ENCODE measurements at regions not wholly inside any gene's neighbourhood (a gene's known extent, or its start where the extent isn't known, plus 50 kb on each side); places are given as distances from the start of the nearest gene placed in this dataset.

DNA sequence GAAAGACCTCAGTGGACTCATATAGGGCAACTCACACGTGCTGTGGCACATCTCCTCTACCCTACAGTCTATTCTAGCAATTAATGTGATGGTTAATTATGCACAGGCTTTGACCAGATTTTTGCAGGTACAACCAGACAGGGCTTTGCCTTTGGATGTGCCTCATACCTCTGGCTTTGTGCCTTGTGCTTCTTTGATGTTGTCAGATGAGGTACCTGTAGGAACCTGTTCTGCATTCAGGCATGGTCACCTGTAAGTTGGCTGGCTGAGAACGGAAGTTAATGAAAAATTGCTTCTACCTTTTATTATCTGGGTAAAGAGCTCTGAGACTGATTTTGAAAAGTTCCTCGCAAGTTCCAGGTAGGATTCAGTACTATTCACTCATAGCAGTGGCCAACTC lies 462.9 kb upstream of the ZFHX3 start:
- DNase-seq, result no peak

DNA sequence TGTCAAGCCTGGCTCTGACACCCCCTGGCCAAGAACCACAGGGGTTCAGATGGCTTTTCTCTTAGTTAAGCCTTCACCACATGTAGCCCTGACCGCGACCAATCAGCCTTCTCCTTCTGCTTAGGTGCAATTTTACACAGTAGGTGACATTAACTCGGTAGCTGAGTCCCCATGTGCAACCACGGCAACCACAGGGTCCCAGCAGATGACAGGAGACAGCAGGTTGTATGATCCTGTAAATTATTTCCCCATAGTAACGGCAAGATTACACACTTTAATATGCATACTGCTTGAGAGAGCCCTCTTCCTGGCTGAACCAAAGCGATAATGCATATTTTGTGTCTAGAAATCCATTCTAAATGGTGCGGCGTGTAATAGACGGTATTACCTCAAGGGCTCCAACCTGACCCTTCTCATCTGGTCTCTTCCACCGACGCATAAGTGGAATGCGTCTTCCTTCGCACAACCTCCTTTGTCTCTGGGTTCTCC lies 458.7 kb upstream of the ZFHX3 start:
- DNase-seq, result no peak

- no peak for DNase-seq
Measured at GRCh38 chr16:73505577-73505976, 457.6 kb upstream of the ZFHX3 start.

DNA sequence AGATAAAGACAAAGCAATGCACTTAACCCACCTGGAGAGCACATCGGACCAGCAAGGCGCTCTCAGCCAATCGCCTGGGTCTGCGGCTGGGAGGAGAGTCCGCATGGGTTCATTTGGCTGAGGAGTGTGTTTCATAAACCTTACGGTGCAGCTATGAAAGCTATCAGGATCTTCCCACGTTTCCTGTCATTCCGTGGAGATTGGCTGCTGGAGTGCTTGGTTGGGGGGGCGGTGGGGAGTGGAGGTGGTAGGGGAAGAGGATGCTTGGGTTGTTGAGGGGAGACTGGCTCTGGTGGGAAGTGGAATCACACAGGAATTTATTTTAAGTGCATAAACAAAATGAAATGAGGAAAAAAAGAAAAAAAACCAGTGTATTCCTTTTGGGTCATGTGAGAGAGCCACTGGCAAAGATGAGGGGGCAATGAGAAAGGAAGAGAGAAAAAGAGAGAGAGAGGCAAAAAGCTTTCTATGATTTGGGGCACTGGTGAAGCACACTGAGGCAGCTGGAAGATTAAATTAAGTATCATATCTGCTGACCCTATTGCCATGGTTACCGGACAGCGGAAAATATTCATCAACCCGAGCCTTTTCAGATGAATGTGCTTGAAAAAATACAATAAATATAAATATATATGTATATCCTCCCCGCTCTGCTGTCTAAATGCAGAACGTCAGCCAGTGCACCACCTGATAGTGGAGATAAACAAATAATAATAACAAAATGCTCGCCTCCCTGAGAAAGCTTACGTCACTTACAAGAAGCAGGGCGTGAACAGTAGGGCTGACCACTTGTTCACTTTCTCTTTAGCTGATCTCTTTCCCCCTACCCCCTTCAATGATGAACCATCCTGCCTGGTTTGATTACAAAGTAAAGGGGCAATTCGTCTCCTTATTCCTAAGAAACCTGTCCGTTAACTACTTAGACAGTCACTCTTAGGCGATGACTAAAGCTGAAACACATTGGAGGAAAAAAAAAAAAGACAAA lies 457.0 kb upstream of the ZFHX3 start:
- DNase-seq, result no peak

- no peak for DNase-seq
Measured at GRCh38 chr16:73503093-73503492, 455.2 kb upstream of the ZFHX3 start.

GRCh38 chr16:73499276-73499675 lies 451.3 kb upstream of the ZFHX3 start:
- DNase-seq, result no peak

GRCh38 chr16:73485880-73486279 lies 438.0 kb upstream of the ZFHX3 start:
- DNase-seq, result no peak

DNA sequence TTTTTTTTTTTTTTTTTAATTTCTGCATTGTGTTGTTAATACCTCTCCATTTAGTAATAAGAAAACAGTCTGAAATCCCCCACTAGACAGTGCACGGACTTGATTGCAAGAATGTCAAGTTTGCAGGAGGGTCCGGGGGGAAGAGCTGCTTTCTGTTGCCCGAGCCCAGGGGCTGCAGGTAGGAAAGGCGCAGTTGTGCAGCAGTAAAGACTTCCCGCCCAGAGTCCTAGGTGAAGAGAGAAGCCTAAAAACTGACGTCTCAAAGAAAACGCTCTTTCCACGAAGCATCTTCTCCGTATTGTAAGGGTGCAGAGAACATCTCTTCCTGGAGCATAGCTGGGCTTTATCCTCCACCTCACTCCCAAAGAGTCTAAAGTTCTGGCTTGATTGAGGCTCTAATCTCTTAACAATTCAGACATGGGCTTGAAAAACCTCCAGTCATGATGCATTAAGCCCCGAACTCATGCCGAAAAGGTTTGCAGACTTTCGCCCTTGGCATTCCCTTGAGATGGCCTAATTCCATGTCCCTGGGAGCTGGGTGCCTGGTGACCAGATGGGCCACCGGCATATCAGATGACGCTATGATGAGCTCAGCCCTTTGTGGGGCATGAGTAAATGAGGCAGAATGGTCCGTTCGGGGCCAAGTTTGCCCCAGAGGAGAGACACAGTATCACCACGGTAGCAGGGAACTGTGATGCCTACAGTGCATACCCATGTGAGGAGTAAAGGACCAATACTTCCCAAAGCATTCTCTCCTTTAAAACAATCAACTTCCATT lies 436.2 kb upstream of the ZFHX3 start:
- DNase-seq, result no peak

GRCh38 chr16:73483076-73483791 lies 435.3 kb upstream of the ZFHX3 start:
- DNase-seq, result no peak

DNA sequence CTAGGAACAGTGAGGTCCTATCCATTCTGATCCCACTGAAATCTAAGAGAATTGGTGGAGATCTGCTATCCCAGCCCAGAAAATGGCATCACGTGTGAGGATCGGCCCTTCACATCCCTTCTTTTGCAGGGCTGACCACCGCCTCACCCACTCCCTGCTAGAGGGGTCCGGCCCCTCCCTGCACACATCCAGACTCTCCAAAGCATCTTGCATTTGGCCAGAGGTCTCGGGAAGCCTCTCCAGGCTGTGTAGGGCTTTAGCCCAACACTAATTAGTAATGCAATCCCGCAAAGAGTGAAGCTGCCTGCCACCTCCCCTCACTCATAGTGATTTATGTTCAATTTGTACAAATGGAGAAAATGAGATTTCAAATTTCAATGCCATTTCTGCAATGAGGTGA lies 434.4 kb upstream of the ZFHX3 start:
- no peak for DNase-seq

DNA sequence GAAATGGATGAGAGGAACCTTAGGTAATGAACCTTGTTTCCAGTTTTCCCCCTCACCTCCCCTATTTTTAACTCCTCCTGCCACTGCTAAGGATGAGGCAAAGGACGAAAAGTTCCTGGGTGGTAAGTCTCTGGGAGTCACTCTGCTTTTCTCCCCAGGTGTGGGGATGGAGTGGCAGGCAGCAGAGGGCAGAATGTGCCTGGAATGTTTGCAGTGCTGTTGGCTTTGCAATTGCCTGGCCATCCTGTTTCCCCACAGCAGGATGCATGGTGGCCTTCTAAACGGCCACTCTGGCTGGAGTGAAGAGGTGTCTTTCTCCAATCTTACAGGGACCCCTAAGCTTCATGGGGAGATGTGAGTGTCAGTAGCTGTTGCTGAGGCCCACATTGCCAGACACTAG lies 432.5 kb upstream of the ZFHX3 start:
- DNase-seq, result no peak

GRCh38 chr16:73473713-73474112 lies 425.8 kb upstream of the ZFHX3 start:
- no peak for DNase-seq

- DNase-seq, result no peak
Measured at GRCh38 chr16:73464834-73465233, 416.9 kb upstream of the ZFHX3 start.

GRCh38 chr16:73459586-73459985 lies 411.7 kb upstream of the ZFHX3 start:
- DNase-seq, result no peak

DNA sequence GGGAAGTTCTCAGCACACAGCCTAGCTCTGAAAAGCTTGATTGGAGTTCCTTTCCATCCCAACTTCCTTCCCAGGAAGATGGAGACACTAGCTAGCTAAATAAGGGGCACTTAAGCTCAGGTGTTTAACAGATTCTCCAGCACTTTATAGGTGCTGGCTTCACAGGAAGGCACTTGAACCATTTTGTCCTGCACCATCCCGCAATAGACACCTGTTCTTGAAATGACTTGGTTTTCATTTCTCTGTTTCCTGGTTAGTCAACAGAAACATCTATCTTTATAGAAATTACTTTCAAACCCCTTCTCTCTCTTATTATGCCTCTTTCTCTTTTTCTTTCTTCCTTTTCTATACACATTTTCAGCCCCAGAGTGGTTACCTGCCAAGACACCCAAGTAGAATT lies 409.9 kb upstream of the ZFHX3 start:
- no peak for DNase-seq

DNA sequence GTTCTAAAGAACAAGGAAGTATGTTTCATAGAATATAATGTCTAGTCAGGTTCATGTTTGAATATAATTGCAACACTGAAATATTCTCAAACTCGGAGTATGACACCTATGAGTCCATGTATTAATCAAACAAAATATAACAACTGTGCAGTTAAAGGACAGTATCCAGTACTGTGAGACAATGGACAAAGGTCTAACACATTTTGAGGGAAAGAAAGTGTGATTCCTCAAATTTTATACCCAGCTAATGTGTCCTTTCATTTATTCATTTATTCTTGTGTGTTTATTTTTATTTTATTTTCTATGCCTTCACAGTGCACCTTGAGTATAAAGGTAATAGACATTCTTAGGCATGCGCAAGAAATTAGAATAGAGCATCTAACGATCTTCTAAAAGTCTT lies 401.0 kb upstream of the ZFHX3 start:
- no peak for DNase-seq

DNA sequence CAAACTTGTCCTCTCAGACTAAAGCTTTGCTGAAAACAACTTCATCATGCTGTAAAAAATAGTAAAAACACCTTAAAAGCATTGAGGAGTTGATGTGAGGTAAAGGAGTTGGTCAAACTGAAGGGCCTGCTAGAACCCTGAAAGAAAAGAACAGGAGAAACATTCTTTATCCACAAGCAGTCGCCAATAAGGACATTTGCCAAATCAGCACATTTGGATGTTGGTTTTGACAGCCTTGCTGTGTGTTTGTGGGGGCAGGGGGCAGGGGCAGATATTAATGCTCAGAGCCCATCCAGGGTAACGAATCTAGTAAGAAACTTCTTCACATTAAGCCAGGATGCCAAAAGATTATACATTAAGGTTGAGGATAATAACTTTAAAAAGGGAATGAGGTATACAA lies 399.9 kb upstream of the ZFHX3 start:
- DNase-seq, result no peak

DNA sequence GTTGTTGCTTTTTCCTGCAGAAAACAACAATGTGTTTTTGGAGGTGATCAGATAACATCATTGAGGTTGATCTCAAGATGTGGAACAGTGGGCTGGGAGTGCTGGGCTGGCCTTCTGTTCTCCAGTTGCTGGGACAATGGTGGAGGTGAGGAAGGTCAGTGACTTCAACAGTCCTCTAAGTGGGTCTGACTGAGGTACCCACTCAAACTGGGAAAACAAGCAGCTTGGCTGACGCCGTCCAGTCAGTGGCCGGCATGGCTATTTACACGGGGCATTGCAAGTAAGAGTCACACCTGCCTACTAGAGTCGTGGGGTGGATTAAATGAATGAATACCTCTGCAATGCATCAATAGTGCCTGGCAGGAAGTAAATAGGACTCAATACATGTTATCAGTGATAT lies 386.7 kb upstream of the ZFHX3 start:
- no peak for DNase-seq

- no peak for DNase-seq
Measured at GRCh38 chr16:73433731-73434307, 385.9 kb upstream of the ZFHX3 start.

DNA sequence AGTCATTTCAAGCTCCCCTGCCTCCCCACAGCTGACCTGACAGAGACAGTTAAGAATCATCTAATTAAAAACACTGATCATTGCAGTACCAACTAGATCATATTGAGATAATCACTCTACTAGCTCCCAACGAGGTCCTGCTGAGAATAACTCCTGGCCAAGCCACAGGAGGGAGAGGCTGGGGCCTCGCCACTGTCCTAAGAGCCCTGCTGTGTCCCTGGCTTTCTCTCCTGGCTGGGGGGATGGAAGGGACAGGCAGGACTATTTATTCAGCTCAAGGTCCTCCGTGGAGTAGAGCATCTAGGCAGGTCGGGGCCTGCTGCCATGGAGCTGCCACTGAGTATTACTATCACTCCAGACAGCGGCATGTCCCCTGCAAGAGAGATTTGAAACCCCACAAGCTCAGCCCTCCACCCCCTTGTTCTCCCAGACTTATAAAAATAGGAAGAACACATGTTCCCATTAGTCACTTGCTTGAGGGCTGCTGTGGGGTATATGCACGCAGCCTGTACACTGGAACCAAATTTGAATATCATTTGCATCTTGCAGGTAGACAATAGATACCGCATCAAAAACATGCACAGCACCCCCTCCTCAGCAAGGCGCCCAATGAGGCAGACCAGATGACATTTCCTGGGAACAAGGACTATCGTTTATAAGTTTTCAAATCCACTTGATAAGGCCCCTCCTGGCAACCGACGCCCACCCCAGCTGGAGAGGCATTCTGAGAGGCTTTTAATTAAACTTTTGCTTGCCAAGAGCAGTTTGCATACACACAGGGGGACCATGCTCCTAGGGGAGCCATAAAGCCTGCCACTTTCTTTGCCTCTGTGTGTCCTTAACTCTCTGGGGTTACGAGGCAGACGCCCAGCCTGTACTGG lies 385.2 kb upstream of the ZFHX3 start:
- no peak for DNase-seq

GRCh38 chr16:73430138-73430537 lies 382.2 kb upstream of the ZFHX3 start:
- DNase-seq, result no peak

DNA sequence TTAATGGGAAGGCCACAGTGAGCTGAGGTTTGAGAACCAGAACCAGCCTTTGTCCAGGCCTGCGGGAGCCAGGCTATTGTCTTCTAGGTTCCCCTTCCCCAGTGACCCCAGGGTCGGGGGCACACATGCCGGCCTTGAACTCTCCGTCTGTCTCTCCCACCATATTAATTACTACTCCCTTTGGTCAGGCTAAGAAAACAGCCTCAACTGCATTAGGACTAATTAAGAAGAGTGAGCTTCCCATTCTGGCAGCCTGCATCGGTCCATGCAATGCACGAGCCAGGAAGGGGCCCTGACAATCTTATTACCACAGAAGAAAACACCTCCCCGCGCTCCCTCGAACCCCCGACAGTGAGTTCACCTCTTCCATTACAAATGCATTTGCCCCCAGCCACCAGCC lies 380.2 kb upstream of the ZFHX3 start:
- DNase-seq, result no peak

Data from activated CD8-positive, alpha-beta memory T cell treated with anti-CD3 and anti-CD28 coated beads, Interleukin-2, amount 50 U/mL, for 48 hours (primary cell).